GM23338 (cell line): ENCODE measurements at regions not wholly inside any gene's neighbourhood (a gene's known extent, or its start where the extent isn't known, plus 50 kb on each side); places are given as distances from the start of the nearest gene placed in this dataset.

Experiments used
- ATAC-seq: fragments of 200-7000 bp; cut with Tn5 transposase; 3 replicates; pipeline ENCODE4 v1.9.1; 2020
- DNase-seq: peaks from one replicate; pipeline ENCODE4 v3.0.0-alpha.2; 2015; ENCODE audit warnings: low spot score
- H2AFZ ChIP-seq: fragments of 200-600 bp; sonication (generic); 2 replicates; pipeline ENCODE4 v1.8.0; 2016; ENCODE audit warnings: antibody characterized with exemption, mild to moderate bottlenecking, moderate library complexity
- H3F3A ChIP-seq: fragments of 200-600 bp; sonication (generic); replicated peaks from 2 replicates; pipeline ENCODE4 v1.8.0; 2017; ENCODE audit warnings: antibody characterized with exemption, mixed run types, low read depth
- H3K27ac ChIP-seq: fragments of 200-600 bp; sonication (generic); 2 replicates; pipeline ENCODE4 v1.6.1; 2016; ENCODE audit warnings: low read depth
- H3K27me3 ChIP-seq: fragments of 200-600 bp; sonication (generic); 2 replicates; pipeline ENCODE4 v1.8.0; 2016; ENCODE audit warnings: mild to moderate bottlenecking, mixed run types, moderate library complexity; ENCODE audit not compliant: insufficient read depth
- H3K36me3 ChIP-seq: fragments of 200-600 bp; sonication (generic); 2 replicates; pipeline ENCODE4 v1.8.0; 2016; ENCODE audit warnings: mild to moderate bottlenecking; ENCODE audit not compliant: insufficient read depth
- H3K4me1 ChIP-seq: fragments of 200-600 bp; sonication (generic); 2 replicates; pipeline ENCODE4 v1.8.0; 2016; ENCODE audit warnings: mild to moderate bottlenecking, moderate library complexity; ENCODE audit not compliant: insufficient read depth
- H3K4me2 ChIP-seq: fragments of 200-600 bp; sonication (generic); 2 replicates; pipeline ENCODE4 v1.7.1; 2017; ENCODE audit warnings: mixed run types
- H3K4me3 ChIP-seq: fragments of 200-600 bp; sonication (generic); 2 replicates; pipeline ENCODE4 v1.6.1; 2016; ENCODE audit warnings: mixed run types
- H3K79me2 ChIP-seq: fragments of 200-600 bp; sonication (generic); replicated peaks from 2 replicates; pipeline ENCODE4 v1.8.0; 2017; ENCODE audit warnings: mild to moderate bottlenecking; ENCODE audit not compliant: insufficient read depth
- H3K9me2 ChIP-seq: fragments of 200-600 bp; sonication (generic); 2 replicates; pipeline ENCODE4 v1.8.0; 2017; ENCODE audit not compliant: insufficient read depth
- H4K20me1 ChIP-seq: fragments of 200-600 bp; sonication (generic); replicated peaks from 2 replicates; pipeline ENCODE4 v1.8.0; 2017; ENCODE audit warnings: mild to moderate bottlenecking; ENCODE audit not compliant: insufficient read depth
- H3K27ac Mint-ChIP-seq: 2 replicates; pipeline ENCODE4 v1.8.0; 2020; ENCODE audit warnings: inconsistent platforms, mild to moderate bottlenecking, moderate library complexity, mixed read lengths
- H3K27me3 Mint-ChIP-seq: 3 replicates; pipeline ENCODE4 v1.8.0; 2022; ENCODE audit warnings: low read depth, mild to moderate bottlenecking, moderate library complexity, mixed read lengths, inconsistent platforms; ENCODE audit not compliant: insufficient read depth, poor library complexity
- H3K36me3 Mint-ChIP-seq: 3 replicates; pipeline ENCODE4 v1.8.0; 2021; ENCODE audit warnings: low read depth, mild to moderate bottlenecking, inconsistent platforms, moderate library complexity, mixed read lengths
- H3K4me1 Mint-ChIP-seq: 3 replicates; pipeline ENCODE4 v1.8.0; 2020; ENCODE audit warnings: mild to moderate bottlenecking, inconsistent platforms, mixed read lengths
- H3K4me3 Mint-ChIP-seq: 3 replicates; pipeline ENCODE4 v1.8.0; 2021; ENCODE audit warnings: moderate library complexity, mild to moderate bottlenecking, inconsistent platforms, mixed read lengths
- H3K9me3 Mint-ChIP-seq: 3 replicates; pipeline ENCODE4 v1.8.0; 2020; ENCODE audit warnings: moderate library complexity, mild to moderate bottlenecking, inconsistent platforms, mixed read lengths
- CREB1 ChIP-seq: fragments of 250-450 bp; sonication (Bioruptor Pico); IDR thresholded peaks from 2 replicates; pipeline ENCODE4 v1.5.0; 2020; ENCODE audit warnings: low read depth, mild to moderate bottlenecking, moderate library complexity
- EZH2 ChIP-seq: fragments of 200-600 bp; sonication (generic); IDR thresholded peaks from one replicate; pipeline ENCODE4 v1.8.0; 2017; ENCODE audit warnings: antibody characterized with exemption, mild to moderate bottlenecking, low read depth; ENCODE audit not compliant: unreplicated experiment
- EZH2phosphoT487 ChIP-seq: fragments of 200-600 bp; sonication (generic); IDR thresholded peaks from one replicate; pipeline ENCODE4 v1.8.1; 2018; ENCODE audit warnings: antibody characterized with exemption; ENCODE audit not compliant: unreplicated experiment
- JUNB ChIP-seq: IDR thresholded peaks from one replicate; pipeline ENCODE4 v1.6.1; 2016; ENCODE audit warnings: antibody characterized with exemption; ENCODE audit not compliant: unreplicated experiment
- NANOG ChIP-seq: IDR thresholded peaks from 2 replicates; pipeline ENCODE4 v1.6.1; 2016; ENCODE audit warnings: antibody characterized with exemption, borderline replicate concordance
- POLR2AphosphoS5 ChIP-seq: IDR thresholded peaks from 2 replicates; pipeline ENCODE4 v1.6.1; 2016; ENCODE audit warnings: antibody characterized with exemption, low read depth
- REST ChIP-seq: IDR thresholded peaks from one replicate; pipeline ENCODE4 v1.6.1; 2018; ENCODE audit warnings: antibody characterized with exemption; ENCODE audit not compliant: unreplicated experiment
- STAT1 ChIP-seq: IDR thresholded peaks from one replicate; pipeline ENCODE4 v1.6.1; 2016; ENCODE audit warnings: antibody characterized with exemption; ENCODE audit not compliant: unreplicated experiment
- ZNF114 ChIP-seq: fragments of 250-450 bp; sonication (Bioruptor Pico); IDR thresholded peaks from 2 replicates; pipeline ENCODE4 v1.5.0; 2020; ENCODE audit warnings: mild to moderate bottlenecking, moderate library complexity
- ZNF331 ChIP-seq: fragments of 250-450 bp; sonication (Bioruptor Pico); IDR thresholded peaks from 2 replicates; pipeline ENCODE4 v1.5.0; 2020; ENCODE audit warnings: low read depth, mild to moderate bottlenecking, moderate library complexity
- ZNF462 ChIP-seq: fragments of 250-450 bp; sonication (Bioruptor Pico); IDR thresholded peaks from 2 replicates; pipeline ENCODE4 v1.5.0; 2020; ENCODE audit warnings: mild to moderate bottlenecking, moderate library complexity
- TF ChIP-seq, protein P1 (sequence below): IDR thresholded peaks from 2 replicates; pipeline ENCODE4 v1.6.1; 2016; ENCODE audit warnings: antibody characterized with exemption
- TF ChIP-seq, protein P2 (sequence below), 2 experiments: fragments of 200-600 bp in 1 of 2; sonication (generic) in 1 of 2; conservative IDR thresholded peaks; 2 replicates each; pipeline versions ENCODE4 v1.5.1 to v1.6.1; 2016 to 2017; ENCODE audit warnings: antibody characterized with exemption in 2 of 2, low read depth in 2 of 2, mild to moderate bottlenecking in 2 of 2, moderate library complexity in 1 of 2

- DNase-seq, result no peak
- Histone ChIP-seq H3K27me3 (no peaks in the 10 kb centered on the region), H3K4me2 (no peak overlapping the region), H3K79me2 (no peaks in the 10 kb centered on the region), H3F3A (no peaks in the 10 kb centered on the region), H3K36me3 (no peaks in the 10 kb centered on the region), H3K9me2 (no peaks in the 10 kb centered on the region), H2AFZ (no peak overlapping the region), H3K4me1 (0 out of 2 replicates have a peak, but pooled peaks cover 4% of the 10 kb centered on the region), H3K4me3 (no peak overlapping the region), H4K20me1 (no peaks in the 10 kb centered on the region), H3K27ac (no peak overlapping the region)
- Mint-ChIP-seq H3K4me1 (peaks cover 14% of the 10 kb centered on the region), H3K27ac (no peak overlapping the region), H3K27me3 (peaks cover 12% of the 10 kb centered on the region), H3K9me3 (no peaks in the 10 kb centered on the region), H3K36me3 (no peaks in the 10 kb centered on the region), H3K4me3 (no peak overlapping the region)
- no peak for ATAC-seq
- TF ChIP-seq EZH2phosphoT487, result no peak
- TF ChIP-seq ZNF331 (CRISPR knock-in tag), result no peak
- TF ChIP-seq STAT1, result no peak
- TF ChIP-seq EZH2, result no peak
- no peak for TF ChIP-seq ZNF462 (CRISPR knock-in tag)
- TF ChIP-seq, protein P1, sequence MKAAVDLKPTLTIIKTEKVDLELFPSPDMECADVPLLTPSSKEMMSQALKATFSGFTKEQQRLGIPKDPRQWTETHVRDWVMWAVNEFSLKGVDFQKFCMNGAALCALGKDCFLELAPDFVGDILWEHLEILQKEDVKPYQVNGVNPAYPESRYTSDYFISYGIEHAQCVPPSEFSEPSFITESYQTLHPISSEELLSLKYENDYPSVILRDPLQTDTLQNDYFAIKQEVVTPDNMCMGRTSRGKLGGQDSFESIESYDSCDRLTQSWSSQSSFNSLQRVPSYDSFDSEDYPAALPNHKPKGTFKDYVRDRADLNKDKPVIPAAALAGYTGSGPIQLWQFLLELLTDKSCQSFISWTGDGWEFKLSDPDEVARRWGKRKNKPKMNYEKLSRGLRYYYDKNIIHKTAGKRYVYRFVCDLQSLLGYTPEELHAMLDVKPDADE, result no peak
- TF ChIP-seq CREB1 (CRISPR knock-in tag), result no peak
- TF ChIP-seq ZNF114, result no peak
- no peak for TF ChIP-seq NANOG
- TF ChIP-seq JUNB, result no peak
- TF ChIP-seq REST, result no peak
- no peak for TF ChIP-seq POLR2AphosphoS5
- TF ChIP-seq, protein P2, sequence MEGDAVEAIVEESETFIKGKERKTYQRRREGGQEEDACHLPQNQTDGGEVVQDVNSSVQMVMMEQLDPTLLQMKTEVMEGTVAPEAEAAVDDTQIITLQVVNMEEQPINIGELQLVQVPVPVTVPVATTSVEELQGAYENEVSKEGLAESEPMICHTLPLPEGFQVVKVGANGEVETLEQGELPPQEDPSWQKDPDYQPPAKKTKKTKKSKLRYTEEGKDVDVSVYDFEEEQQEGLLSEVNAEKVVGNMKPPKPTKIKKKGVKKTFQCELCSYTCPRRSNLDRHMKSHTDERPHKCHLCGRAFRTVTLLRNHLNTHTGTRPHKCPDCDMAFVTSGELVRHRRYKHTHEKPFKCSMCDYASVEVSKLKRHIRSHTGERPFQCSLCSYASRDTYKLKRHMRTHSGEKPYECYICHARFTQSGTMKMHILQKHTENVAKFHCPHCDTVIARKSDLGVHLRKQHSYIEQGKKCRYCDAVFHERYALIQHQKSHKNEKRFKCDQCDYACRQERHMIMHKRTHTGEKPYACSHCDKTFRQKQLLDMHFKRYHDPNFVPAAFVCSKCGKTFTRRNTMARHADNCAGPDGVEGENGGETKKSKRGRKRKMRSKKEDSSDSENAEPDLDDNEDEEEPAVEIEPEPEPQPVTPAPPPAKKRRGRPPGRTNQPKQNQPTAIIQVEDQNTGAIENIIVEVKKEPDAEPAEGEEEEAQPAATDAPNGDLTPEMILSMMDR (conservative IDR thresholded peaks at IDR 0.05; ENCODE audit: low read depth in 2 of 2), result no peak
Observed at GRCh38 chr15:77723756-77724155, 91.0 kb upstream of the LINGO1 start.
